ENCODE measurements at regions not wholly inside any gene's neighbourhood (a gene's known extent, or its start where the extent isn't known, plus 50 kb on each side); places are given as distances from the start of the nearest gene placed in this dataset.
"Not testable (repeated sequence)": the region's sequence is repeated elsewhere in the genome, so short reads cannot be mapped to it uniquely, and the experiment has no call there.

- TF ChIP-seq CTCF (conservative IDR thresholded peaks at IDR 0.05; ENCODE audit: low read depth, low read length): no peak
Measured at GRCh38 chr9:34773306-34773910, 63.5 kb upstream of the CCL21 start.

GRCh38 chr9:34771007-34771406 is 61.1 kb upstream of the CCL21 start:
- no peak overlapping the region for H3K4me3 ChIP-seq (ENCODE audit: low read depth, low read length)
- no peak for DNase-seq (ENCODE audit: low read depth)
- TF ChIP-seq CTCF (conservative IDR thresholded peaks at IDR 0.05; ENCODE audit: low read depth, low read length): no peak

More at GRCh38 chr9:34773306-34773910, 63.5 kb upstream of the CCL21 start:
- no peak for DNase-seq (ENCODE audit: low read depth)
- no peak overlapping the region for H3K4me3 ChIP-seq (ENCODE audit: low read depth, low read length)

- DNase-seq (ENCODE audit: low read depth); H3K4me3 ChIP-seq (ENCODE audit: low read depth, low read length): not testable (repeated sequence)
Measured at GRCh38 chr9:34767087-34767486, 57.2 kb upstream of the CCL21 start.

- H3K4me3 ChIP-seq (ENCODE audit: low read depth, low read length); DNase-seq (ENCODE audit: low read depth): not testable (repeated sequence)
- TF ChIP-seq CTCF (conservative IDR thresholded peaks at IDR 0.05; ENCODE audit: low read depth, low read length): peak; percentile 74
Measured at GRCh38 chr9:34760196-34761040, 50.5 kb upstream of the CCL21 start.

Data from epithelial cell of proximal tubule (primary cell).